ENCODE measurements at regions not wholly inside any gene's neighbourhood (a gene's known extent, or its start where the extent isn't known, plus 50 kb on each side); places are given as distances from the start of the nearest gene placed in this dataset.

DNA sequence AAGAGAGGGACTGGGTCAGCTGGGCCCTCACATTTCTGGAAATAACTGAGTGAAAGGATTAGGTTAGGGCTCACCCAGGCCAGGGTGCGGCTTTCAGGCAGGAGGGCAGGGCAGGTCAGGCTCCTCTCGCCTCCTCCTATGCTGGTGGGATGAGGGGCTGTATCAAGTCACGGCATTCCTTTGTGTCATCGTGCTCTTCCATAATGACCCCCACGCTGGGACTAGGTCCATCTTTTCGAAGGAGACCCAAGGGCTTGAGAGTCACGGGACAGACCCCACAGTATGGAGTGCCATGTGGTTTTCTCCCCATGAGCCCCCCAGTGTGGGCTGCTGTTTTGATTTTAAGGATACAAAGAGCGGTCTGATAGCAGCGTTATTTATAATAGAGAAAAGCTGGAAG, 137.8 kb upstream of the COPS8 start:
- TF ChIP-seq, protein P1, sequence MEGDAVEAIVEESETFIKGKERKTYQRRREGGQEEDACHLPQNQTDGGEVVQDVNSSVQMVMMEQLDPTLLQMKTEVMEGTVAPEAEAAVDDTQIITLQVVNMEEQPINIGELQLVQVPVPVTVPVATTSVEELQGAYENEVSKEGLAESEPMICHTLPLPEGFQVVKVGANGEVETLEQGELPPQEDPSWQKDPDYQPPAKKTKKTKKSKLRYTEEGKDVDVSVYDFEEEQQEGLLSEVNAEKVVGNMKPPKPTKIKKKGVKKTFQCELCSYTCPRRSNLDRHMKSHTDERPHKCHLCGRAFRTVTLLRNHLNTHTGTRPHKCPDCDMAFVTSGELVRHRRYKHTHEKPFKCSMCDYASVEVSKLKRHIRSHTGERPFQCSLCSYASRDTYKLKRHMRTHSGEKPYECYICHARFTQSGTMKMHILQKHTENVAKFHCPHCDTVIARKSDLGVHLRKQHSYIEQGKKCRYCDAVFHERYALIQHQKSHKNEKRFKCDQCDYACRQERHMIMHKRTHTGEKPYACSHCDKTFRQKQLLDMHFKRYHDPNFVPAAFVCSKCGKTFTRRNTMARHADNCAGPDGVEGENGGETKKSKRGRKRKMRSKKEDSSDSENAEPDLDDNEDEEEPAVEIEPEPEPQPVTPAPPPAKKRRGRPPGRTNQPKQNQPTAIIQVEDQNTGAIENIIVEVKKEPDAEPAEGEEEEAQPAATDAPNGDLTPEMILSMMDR (conservative IDR thresholded peaks at IDR 0.05): no peak
- Mint-ChIP-seq H3K27ac (ENCODE audit: unreplicated experiment) (no peak overlapping the region), H3K4me1 (peaks cover 13% of the 10 kb centered on the region), H3K36me3 (ENCODE audit: low read depth) (peaks cover 3% of the 10 kb centered on the region), H3K9me3 (peaks cover 6% of the 10 kb centered on the region), H3K4me3 (no peak overlapping the region), H3K27me3 (ENCODE audit: low read depth) (no peaks in the 10 kb centered on the region)
- no peak for DNase-seq (ENCODE audit: low read depth, low spot score)

DNA sequence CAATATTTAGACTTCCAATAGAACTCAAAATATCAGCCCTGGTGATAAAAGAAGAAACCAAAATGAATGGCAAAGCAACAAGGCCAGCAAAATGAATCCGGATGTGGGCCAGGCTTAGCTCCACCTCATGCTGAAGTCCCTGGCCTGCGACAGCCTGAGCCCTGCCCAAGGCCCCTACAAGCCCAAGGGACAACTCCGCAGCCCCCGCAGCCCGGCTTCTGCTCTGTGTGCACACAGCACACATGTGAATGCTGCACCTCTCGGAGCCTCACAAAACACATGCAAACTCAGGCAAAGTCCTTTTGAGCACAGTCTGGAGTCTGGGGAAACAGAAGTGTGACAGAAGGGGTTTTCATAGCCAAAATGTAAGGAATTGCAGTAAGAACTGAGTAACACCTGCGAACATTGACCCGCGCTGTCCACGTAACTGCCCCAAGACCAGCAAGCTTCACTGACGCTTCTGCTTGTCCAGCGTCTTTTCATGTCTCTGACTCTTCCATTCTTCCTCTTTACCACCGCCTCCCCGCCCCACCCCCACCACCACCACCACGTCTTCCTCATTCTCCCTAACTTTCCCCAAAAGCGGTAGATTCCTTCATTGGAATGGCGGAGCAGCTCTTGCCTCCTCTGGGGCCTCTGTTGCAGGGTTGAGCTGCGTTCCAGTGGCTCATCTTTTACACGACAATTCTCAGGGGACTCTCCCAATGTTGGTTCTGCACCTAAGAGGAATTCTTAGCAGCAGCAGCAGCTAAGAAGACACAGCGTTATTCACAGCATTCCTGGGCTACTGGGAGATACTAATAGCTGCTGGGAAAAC, 136.4 kb upstream of the COPS8 start:
- H3K4me1 Mint-ChIP-seq: peaks cover 13% of the 10 kb centered on the region
- H3K9me3 Mint-ChIP-seq: peaks cover 6% of the 10 kb centered on the region
- TF ChIP-seq, protein P1 (conservative IDR thresholded peaks at IDR 0.05): no peak
- peak overlapping the region; percentile 88 for H3K27ac Mint-ChIP-seq (ENCODE audit: unreplicated experiment)
- no peaks in the 10 kb centered on the region for H3K27me3 Mint-ChIP-seq (ENCODE audit: low read depth)
- H3K4me3 Mint-ChIP-seq: no peak overlapping the region
- DNase-seq (ENCODE audit: low read depth, low spot score): no peak
- H3K36me3 Mint-ChIP-seq (ENCODE audit: low read depth): peaks cover 3% of the 10 kb centered on the region

GRCh38 chr2:236951830-236952475, 133.7 kb upstream of the COPS8 start:
- H3K9me3 Mint-ChIP-seq: peaks cover 10% of the 10 kb centered on the region
- H3K4me1 Mint-ChIP-seq: peaks cover 24% of the 10 kb centered on the region
- H3K27ac Mint-ChIP-seq (ENCODE audit: unreplicated experiment): no peak overlapping the region
- no peaks in the 10 kb centered on the region for H3K27me3 Mint-ChIP-seq (ENCODE audit: low read depth)
- H3K4me3 Mint-ChIP-seq: no peak overlapping the region
- H3K36me3 Mint-ChIP-seq (ENCODE audit: low read depth): peaks cover 3% of the 10 kb centered on the region
- DNase-seq (ENCODE audit: low read depth, low spot score): no peak
- TF ChIP-seq, protein P1 (conservative IDR thresholded peaks at IDR 0.05): no peak

GRCh38 chr2:236954641-236955040, 131.0 kb upstream of the COPS8 start:
- H3K27ac Mint-ChIP-seq (ENCODE audit: unreplicated experiment): no peak overlapping the region
- no peaks in the 10 kb centered on the region for H3K27me3 Mint-ChIP-seq (ENCODE audit: low read depth)
- no peak overlapping the region for H3K4me3 Mint-ChIP-seq
- H3K9me3 Mint-ChIP-seq: peaks cover 10% of the 10 kb centered on the region
- peaks cover 14% of the 10 kb centered on the region for H3K4me1 Mint-ChIP-seq
- H3K36me3 Mint-ChIP-seq (ENCODE audit: low read depth): peaks cover 3% of the 10 kb centered on the region
- DNase-seq (ENCODE audit: low read depth, low spot score): no peak
- TF ChIP-seq, protein P1 (conservative IDR thresholded peaks at IDR 0.05): no peak

GRCh38 chr2:236955521-236956030, 130.1 kb upstream of the COPS8 start:
- Mint-ChIP-seq H3K27ac (ENCODE audit: unreplicated experiment) (no peak overlapping the region), H3K9me3 (peaks cover 10% of the 10 kb centered on the region), H3K4me3 (no peak overlapping the region), H3K27me3 (ENCODE audit: low read depth) (no peaks in the 10 kb centered on the region), H3K36me3 (ENCODE audit: low read depth) (peaks cover 8% of the 10 kb centered on the region), H3K4me1 (peaks cover 12% of the 10 kb centered on the region)
- TF ChIP-seq, protein P1 (conservative IDR thresholded peaks at IDR 0.05): no peak
- no peak for DNase-seq (ENCODE audit: low read depth, low spot score)

All from neural crest cell (in vitro differentiated cells).